ENCODE measurements at regions not wholly inside any gene's neighbourhood (a gene's known extent, or its start where the extent isn't known, plus 50 kb on each side); places are given as distances from the start of the nearest gene placed in this dataset.

GRCh38 chr9:135239100-135239768, 151.8 kb downstream of the OLFM1 start:
- DNase-seq (ENCODE audit: low spot score): no peak

- no peak for DNase-seq (ENCODE audit: low spot score)
Observed at GRCh38 chr9:135239769-135240141, 152.3 kb downstream of the OLFM1 start.

GRCh38 chr9:135240222-135240621, 152.8 kb downstream of the OLFM1 start:
- DNase-seq (ENCODE audit: low spot score): no peak

GRCh38 chr9:135240871-135241311, 153.4 kb downstream of the OLFM1 start:
- DNase-seq (ENCODE audit: low spot score): no peak

GRCh38 chr9:135241381-135242048, 154.0 kb downstream of the OLFM1 start:
- no peak for DNase-seq (ENCODE audit: low spot score)

- no peak for DNase-seq (ENCODE audit: low spot score)
Observed at GRCh38 chr9:135242049-135242396, 154.6 kb downstream of the OLFM1 start.

- DNase-seq (ENCODE audit: low spot score): no peak
Observed at GRCh38 chr9:135242406-135242805, 154.9 kb downstream of the OLFM1 start.

GRCh38 chr9:135243201-135244190, 156.0 kb downstream of the OLFM1 start:
- no peak for DNase-seq (ENCODE audit: low spot score)

GRCh38 chr9:135244271-135245221, 157.1 kb downstream of the OLFM1 start:
- no peak for DNase-seq (ENCODE audit: low spot score)

- DNase-seq (ENCODE audit: low spot score): no peak
Observed at GRCh38 chr9:135245482-135246247, 158.2 kb downstream of the OLFM1 start.

GRCh38 chr9:135246248-135247205, 159.1 kb downstream of the OLFM1 start:
- DNase-seq (ENCODE audit: low spot score): no peak

GRCh38 chr9:135247227-135247930, 159.9 kb downstream of the OLFM1 start:
- no peak for DNase-seq (ENCODE audit: low spot score)

GRCh38 chr9:135248111-135248510, 160.6 kb downstream of the OLFM1 start:
- DNase-seq (ENCODE audit: low spot score): no peak

- no peak for DNase-seq (ENCODE audit: low spot score)
Observed at GRCh38 chr9:135248721-135249120, 161.3 kb downstream of the OLFM1 start.

- no peak for DNase-seq (ENCODE audit: low spot score)
Observed at GRCh38 chr9:135249191-135249590, 161.7 kb downstream of the OLFM1 start.

GRCh38 chr9:135249711-135250110, 162.2 kb downstream of the OLFM1 start:
- DNase-seq (ENCODE audit: low spot score): no peak

GRCh38 chr9:135251331-135251761, 163.9 kb downstream of the OLFM1 start:
- DNase-seq (ENCODE audit: low spot score): no peak

GRCh38 chr9:135251996-135252760, 164.7 kb downstream of the OLFM1 start:
- no peak for DNase-seq (ENCODE audit: low spot score)
